CD4-positive, alpha-beta T cell treated with Interleukin-17A for 1 hour (primary cell): ENCODE measurements at regions not wholly inside any gene's neighbourhood (a gene's known extent, or its start where the extent isn't known, plus 50 kb on each side); places are given as distances from the start of the nearest gene placed in this dataset.

ENCODE experiments used
- DNase-seq: peaks from one replicate; pipeline ENCODE4 v3.0.0-alpha.2; 2020

GRCh38 chr5:96595300-96596090 lies 66.7 kb upstream of the CAST start:
- DNase-seq: peak; percentile 34

GRCh38 chr5:96597438-96598020 lies 64.6 kb upstream of the CAST start:
- no peak for DNase-seq

- DNase-seq: no peak
Observed at GRCh38 chr5:96601200-96601599, 61.0 kb upstream of the CAST start.

GRCh38 chr5:96601715-96602244 lies 60.4 kb upstream of the CAST start:
- DNase-seq: peak; percentile 79

GRCh38 chr5:96602776-96603175 lies 59.4 kb upstream of the CAST start:
- DNase-seq: no peak

- DNase-seq: no peak
Observed at GRCh38 chr5:96605144-96605837, 56.9 kb upstream of the CAST start.

- no peak for DNase-seq
Observed at GRCh38 chr5:96609369-96609768, 52.8 kb upstream of the CAST start.

- DNase-seq: no peak
Observed at GRCh38 chr5:96610747-96611146, 51.4 kb upstream of the CAST start.

- no peak for DNase-seq
Observed at GRCh38 chr5:96611946-96612345, 50.2 kb upstream of the CAST start.
